WERI-Rb-1 (cell line): ENCODE measurements at regions not wholly inside any gene's neighbourhood (a gene's known extent, or its start where the extent isn't known, plus 50 kb on each side); places are given as distances from the start of the nearest gene placed in this dataset.

Source experiments
- DNase-seq: peaks from one replicate; pipeline ENCODE4 v3.0.0-alpha.2; 2020
- H3K27ac ChIP-seq: fragments of 250-450 bp; sonication (Bioruptor Pico); 2 replicates; pipeline ENCODE4 v1.5.1; 2020; ENCODE audit warnings: mild to moderate bottlenecking, moderate library complexity
- H3K27me3 ChIP-seq: fragments of 250-450 bp; sonication (Bioruptor Pico); 2 replicates; pipeline ENCODE4 v1.5.1; 2021; ENCODE audit warnings: mild to moderate bottlenecking, low read depth, moderate library complexity; ENCODE audit not compliant: insufficient read depth, severe bottlenecking
- H3K36me3 ChIP-seq: fragments of 250-450 bp; sonication (Bioruptor Pico); 2 replicates; pipeline ENCODE4 v1.5.1; 2020; ENCODE audit warnings: mild to moderate bottlenecking, moderate library complexity
- H3K4me3 ChIP-seq: 2 replicates; pipeline ENCODE4 v1.5.1; 2011; ENCODE audit warnings: low read depth, mild to moderate bottlenecking, control low read depth, low read length
- H3K9me3 ChIP-seq: fragments of 250-450 bp; sonication (Bioruptor Pico); 2 replicates; pipeline ENCODE4 v1.5.1; 2021; ENCODE audit warnings: mild to moderate bottlenecking, moderate library complexity; ENCODE audit not compliant: severe bottlenecking
- TF ChIP-seq, protein P1 (sequence below): IDR thresholded peaks from 2 replicates; pipeline ENCODE4 v1.5.1; 2011; ENCODE audit warnings: low read depth, mild to moderate bottlenecking, control low read depth, inconsistent platforms, low read length

GRCh38 chr17:62870552-62870971 is 62.4 kb upstream of the MARCHF10 start:
- Histone ChIP-seq H3K36me3 (no peaks in the 10 kb centered on the region), H3K9me3 (no peaks in the 10 kb centered on the region), H3K27me3 (no peaks in the 10 kb centered on the region), H3K27ac (no peak overlapping the region), H3K4me3 (no peak overlapping the region)
- TF ChIP-seq, protein P1, sequence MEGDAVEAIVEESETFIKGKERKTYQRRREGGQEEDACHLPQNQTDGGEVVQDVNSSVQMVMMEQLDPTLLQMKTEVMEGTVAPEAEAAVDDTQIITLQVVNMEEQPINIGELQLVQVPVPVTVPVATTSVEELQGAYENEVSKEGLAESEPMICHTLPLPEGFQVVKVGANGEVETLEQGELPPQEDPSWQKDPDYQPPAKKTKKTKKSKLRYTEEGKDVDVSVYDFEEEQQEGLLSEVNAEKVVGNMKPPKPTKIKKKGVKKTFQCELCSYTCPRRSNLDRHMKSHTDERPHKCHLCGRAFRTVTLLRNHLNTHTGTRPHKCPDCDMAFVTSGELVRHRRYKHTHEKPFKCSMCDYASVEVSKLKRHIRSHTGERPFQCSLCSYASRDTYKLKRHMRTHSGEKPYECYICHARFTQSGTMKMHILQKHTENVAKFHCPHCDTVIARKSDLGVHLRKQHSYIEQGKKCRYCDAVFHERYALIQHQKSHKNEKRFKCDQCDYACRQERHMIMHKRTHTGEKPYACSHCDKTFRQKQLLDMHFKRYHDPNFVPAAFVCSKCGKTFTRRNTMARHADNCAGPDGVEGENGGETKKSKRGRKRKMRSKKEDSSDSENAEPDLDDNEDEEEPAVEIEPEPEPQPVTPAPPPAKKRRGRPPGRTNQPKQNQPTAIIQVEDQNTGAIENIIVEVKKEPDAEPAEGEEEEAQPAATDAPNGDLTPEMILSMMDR = no peak
- DNase-seq = no peak

- Histone ChIP-seq H3K4me3 (no peak overlapping the region), H3K36me3 (no peaks in the 10 kb centered on the region), H3K9me3 (no peaks in the 10 kb centered on the region), H3K27me3 (no peaks in the 10 kb centered on the region), H3K27ac (no peak overlapping the region)
- TF ChIP-seq, protein P1 = no peak
- no peak for DNase-seq
These were observed 62.0 kb upstream of the MARCHF10 start for GRCh38 chr17:62870030-62870541.

DNA sequence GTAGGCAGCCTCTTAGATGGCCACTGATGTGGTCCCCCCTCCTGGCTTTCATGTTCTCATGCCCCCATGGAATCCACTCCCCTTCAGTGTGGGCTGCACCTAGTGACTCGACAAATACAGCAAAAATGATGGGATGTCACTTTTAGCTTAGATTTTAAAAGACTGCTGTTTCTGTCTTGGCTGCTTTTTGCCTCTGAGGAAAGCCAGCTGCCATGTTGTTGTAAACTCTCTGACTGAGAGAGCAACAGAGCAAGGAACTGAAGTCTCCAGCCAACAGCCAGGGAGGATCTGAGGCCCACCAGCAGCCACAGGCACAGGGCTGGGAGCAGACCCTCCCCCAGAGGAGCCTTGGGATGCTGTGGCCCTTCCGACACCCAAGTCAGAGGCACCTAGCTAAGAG is 60.6 kb upstream of the MARCHF10 start:
- TF ChIP-seq, protein P1 = no peak
- H3K36me3 ChIP-seq = no peaks in the 10 kb centered on the region
- H3K9me3 ChIP-seq = no peaks in the 10 kb centered on the region
- no peak overlapping the region for H3K27ac ChIP-seq
- H3K27me3 ChIP-seq = no peaks in the 10 kb centered on the region
- DNase-seq = no peak
- no peak overlapping the region for H3K4me3 ChIP-seq

DNA sequence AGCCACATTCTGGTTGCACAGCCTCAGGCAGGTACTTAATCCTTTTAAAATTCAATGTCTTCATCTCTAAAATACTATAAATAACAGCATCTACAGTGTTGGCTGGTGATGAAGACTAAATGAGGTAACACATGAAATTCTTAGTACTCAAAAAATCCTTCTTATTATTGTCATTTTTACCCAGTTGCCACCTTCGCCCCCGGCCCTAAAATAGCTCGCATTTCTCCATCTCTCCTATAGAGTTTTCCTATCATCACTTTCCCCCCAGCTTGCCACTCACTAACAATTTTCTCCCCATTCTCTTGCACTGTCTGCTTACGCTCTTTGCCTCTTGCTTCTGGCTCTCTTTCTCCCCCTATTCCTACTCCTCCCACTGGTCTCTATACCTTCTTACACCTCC is 59.9 kb upstream of the MARCHF10 start:
- no peak overlapping the region for H3K27ac ChIP-seq
- no peak overlapping the region for H3K4me3 ChIP-seq
- no peak for DNase-seq
- no peaks in the 10 kb centered on the region for H3K9me3 ChIP-seq
- TF ChIP-seq, protein P1 = no peak
- H3K36me3 ChIP-seq = no peaks in the 10 kb centered on the region
- no peaks in the 10 kb centered on the region for H3K27me3 ChIP-seq

- H3K4me3 ChIP-seq = no peak overlapping the region
- TF ChIP-seq, protein P1 = no peak
- no peak for DNase-seq
- no peaks in the 10 kb centered on the region for H3K27me3 ChIP-seq
- no peak overlapping the region for H3K27ac ChIP-seq
- no peaks in the 10 kb centered on the region for H3K9me3 ChIP-seq
- no peaks in the 10 kb centered on the region for H3K36me3 ChIP-seq
These were observed 59.2 kb upstream of the MARCHF10 start for GRCh38 chr17:62867303-62867702.

DNA sequence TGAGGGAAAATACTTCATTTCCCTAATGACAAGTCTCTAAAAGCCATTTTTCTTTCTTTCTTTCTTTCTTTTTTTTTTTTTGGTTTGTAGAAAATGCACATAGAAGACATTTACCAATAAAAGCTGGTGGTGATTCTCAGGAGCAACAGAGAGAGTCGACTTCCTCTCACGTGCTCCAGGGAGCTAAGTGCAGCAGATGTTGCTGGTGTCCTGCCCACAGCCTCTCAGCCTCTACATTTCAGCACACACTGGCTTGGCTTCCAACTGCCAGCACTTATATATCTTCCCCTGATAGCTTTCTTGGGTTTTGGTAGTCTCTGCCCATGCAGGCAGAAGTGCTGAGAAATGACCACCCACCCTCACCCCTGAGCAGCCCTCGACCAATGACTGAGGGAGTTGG is 58.4 kb upstream of the MARCHF10 start:
- Histone ChIP-seq H3K36me3 (no peaks in the 10 kb centered on the region), H3K27me3 (no peaks in the 10 kb centered on the region), H3K27ac (no peak overlapping the region), H3K9me3 (no peaks in the 10 kb centered on the region), H3K4me3 (no peak overlapping the region)
- TF ChIP-seq, protein P1 = no peak
- no peak for DNase-seq
